UCSD-AML1 (cell line): ENCODE measurements at regions not wholly inside any gene's neighbourhood (a gene's known extent, or its start where the extent isn't known, plus 50 kb on each side); places are given as distances from the start of the nearest gene placed in this dataset.
"Not testable (repeated sequence)": the region's sequence is repeated elsewhere in the genome, so short reads cannot be mapped to it uniquely, and the experiment has no call there.

Experiments
- DNase-seq: peaks from one replicate; lab custom pipeline; 2025; ENCODE audit not compliant: unreplicated experiment; lab: John Stamatoyannopoulos, UW

DNA sequence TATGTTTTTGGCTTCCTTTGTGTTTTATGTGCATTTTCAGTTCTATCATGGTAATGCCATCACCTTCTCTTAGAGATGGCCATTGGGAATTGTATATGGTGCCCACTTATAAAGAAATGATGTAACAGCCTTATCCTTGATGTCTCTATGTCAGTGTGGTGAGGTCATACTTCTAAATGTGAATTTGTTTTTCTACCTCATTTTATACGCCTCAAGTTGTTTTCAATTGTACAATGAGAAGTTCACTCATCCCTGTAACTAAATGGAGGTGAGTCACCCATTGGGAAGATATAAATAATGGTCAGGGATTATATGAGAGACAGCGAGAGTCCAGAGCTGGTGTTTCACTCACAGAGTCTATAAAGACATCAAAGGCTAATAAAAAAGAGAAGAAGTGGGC, 402.4 kb downstream of the AGTPBP1 start:
- no peak for DNase-seq

DNA sequence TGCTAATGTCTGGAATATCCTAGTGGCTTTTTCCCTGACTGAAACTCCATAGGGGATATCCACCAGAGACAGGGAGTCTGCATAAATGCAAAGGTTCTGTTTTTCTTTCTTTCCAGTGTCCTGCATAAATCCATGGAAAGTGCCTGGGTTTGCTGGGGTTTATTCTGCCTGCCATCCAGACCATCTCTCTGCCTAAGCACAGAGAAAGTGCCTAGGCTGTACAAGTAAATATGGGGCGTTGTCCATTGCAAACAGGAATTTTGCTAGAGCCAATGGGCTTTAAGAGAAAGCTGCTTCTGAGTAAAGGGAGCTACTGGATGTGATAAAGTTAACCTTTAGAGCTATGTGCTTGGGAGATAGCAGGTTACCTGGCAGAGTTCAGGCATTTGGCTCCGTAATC, 407.5 kb downstream of the AGTPBP1 start:
- DNase-seq, result no peak

DNA sequence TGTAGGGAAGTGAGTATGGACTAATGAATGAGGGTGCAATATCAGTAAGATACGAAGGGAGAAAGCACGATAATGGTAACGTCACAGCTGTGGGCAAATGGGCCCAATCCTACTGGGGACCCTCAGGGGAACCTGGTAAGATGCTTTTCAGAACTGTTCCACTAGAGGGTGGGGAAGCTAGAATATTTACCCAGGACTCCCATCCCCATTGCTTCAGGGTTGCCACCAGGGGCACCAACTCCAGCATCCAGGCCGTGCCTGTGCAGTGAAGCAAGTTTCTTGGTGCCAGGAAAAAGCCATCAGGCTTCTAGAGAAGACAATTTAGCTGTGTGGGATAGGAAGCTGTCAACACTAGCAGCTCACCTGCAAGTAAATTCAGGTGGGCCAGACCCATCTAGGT, 409.3 kb downstream of the AGTPBP1 start:
- peak; percentile 26 for DNase-seq

DNA sequence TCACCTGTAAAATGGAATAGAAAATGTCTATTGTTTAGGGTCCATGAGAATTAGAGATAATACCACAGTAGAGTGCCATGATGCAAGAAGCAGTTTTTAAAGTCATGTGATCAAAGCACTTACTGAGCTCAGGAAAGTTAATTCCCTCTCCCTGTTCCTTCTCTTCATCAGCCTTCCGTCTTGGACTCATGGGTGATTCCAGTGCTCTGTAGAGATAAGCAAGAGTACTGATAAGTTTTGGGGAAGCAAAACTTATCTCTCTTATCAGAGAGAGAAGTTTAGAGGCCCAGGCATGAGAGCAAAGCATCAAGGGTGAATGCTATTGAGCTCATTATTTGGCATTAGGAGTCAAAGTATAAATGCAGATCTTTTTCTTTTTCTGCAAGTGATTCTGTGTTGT, 410.1 kb downstream of the AGTPBP1 start:
- DNase-seq, result no peak

- DNase-seq, result no peak
Observed at GRCh38 chr9:85322592-85322991, 419.2 kb downstream of the AGTPBP1 start.

GRCh38 chr9:85321561-85321960, 420.2 kb downstream of the AGTPBP1 start:
- DNase-seq, result no peak

DNA sequence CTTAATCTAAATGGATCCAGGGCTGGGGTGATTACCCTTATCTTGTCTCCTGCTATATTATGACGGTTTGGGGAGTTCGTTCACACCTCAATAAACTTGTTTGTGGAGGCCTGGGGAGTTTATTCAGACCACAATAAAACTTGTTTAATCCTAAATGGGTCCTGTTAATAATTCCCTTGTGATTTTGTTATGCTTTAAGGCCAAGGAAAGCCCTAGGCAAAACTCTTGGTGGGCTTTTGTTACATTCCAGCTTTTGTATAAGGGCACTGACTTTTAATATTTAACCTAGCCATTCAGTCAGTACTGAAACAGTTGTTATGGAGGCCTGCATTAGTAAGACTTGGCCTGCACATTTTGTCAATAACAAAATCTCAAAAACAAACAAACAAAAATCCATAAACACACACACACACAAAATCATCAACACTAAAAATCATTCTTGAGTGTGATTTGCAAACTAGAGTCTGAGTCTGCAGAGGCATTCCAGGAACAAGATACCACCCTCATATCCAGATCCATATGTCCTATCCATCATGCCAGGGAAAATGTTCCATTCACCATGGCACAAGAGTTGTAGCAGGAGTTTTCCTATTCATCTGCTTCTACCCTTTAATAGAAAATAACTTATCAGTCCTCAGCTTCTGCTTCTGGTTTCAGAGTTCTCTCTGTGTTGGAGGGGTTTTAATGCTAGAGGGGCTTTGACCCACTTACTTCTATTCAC, 421.7 kb downstream of the AGTPBP1 start:
- DNase-seq, result no peak

GRCh38 chr9:85315535-85315934, 426.2 kb downstream of the AGTPBP1 start:
- DNase-seq, result not testable (repeated sequence)

- peak; percentile 51 for DNase-seq
Observed at GRCh38 chr9:85310573-85310972, 431.2 kb downstream of the AGTPBP1 start.

GRCh38 chr9:85303757-85304134, 438.0 kb downstream of the AGTPBP1 start:
- DNase-seq, result no peak

- DNase-seq, result no peak
Observed at GRCh38 chr9:85302938-85303756, 438.6 kb downstream of the AGTPBP1 start.

GRCh38 chr9:85298499-85298898, 443.3 kb downstream of the AGTPBP1 start:
- no peak for DNase-seq

DNA sequence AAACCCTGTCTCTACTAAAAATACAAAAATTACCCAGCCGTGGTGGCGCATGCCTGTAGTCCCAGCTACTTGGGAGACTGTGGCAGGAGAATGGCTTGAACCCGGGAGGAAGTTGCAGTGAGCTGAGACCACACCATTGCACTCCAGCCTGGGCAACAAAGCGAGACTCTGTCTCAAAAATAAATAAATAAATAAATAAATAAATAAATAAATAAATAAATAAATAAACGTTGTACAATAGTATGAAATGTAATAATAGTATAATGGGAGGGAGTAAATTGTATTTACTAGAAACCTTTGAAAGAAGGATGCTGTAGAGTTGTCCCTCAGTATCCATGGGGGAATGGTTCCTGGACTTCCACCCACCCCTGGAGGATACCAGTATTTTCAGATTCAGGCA, 446.5 kb downstream of the AGTPBP1 start:
- not testable (repeated sequence) for DNase-seq

DNA sequence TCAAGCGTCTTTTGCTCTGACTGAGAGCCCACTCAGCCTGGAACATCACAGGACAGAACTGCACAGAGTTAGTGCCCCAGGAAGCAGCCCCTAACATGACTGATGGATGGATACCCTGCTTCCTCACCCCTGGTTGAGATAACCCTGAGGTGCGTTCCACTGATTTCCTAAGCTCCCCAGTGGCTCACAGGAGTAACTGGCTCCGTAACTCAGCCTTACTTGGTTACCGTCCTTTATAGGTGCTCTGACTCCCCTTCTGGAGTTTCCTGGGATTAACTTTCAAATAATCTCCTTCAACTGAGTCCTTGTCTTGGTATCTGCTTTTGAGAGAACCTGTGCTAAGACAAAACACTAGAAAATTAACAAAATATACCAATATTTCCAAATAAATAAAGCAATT, 449.5 kb downstream of the AGTPBP1 start:
- DNase-seq, result no peak

DNA sequence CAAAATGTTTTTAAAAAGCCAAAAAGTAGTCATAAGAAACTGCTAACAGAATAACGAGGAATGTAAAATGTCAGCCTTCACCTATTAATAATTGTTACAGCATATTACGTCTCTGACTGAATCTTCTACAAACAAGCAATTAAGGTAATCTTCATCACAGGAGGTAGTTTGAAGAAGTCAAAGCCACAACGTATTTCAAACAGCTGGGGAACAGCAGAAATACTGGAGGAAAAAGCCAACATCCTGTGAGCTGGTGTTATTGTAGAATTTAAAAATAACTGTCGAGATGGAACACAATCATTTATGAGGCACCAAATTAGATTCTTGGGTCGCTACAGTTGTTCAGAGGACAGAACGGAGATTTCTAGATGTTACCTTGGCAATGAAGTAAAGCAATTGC, 450.5 kb downstream of the AGTPBP1 start:
- no peak for DNase-seq

- DNase-seq, result peak; percentile 77
Observed at GRCh38 chr9:85290019-85290418, 451.7 kb downstream of the AGTPBP1 start.

- DNase-seq, result no peak
Observed at GRCh38 chr9:85289142-85289541, 452.6 kb downstream of the AGTPBP1 start.

DNA sequence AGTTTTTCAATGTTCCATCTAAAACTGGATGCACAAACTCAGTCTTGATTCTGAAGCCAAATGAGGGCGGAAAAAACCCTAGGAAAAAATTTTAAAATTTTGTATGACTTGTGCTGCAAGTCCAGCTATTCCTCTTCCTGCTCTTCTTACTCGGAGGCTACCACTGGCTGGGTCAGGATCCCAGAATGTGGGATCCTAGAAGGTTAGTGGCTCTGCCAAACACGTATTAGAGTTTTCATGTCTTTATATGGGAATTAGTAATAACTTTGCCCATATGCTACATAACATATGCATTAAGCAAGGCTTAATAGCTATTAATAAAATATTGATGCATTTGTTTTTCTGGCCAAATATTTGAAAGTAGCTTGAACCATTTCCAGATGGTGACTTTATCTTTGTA, 458.3 kb downstream of the AGTPBP1 start:
- no peak for DNase-seq

GRCh38 chr9:85278769-85279168, 463.0 kb downstream of the AGTPBP1 start:
- DNase-seq, result no peak

- no peak for DNase-seq
Observed at GRCh38 chr9:85276741-85277140, 465.0 kb downstream of the AGTPBP1 start.

DNA sequence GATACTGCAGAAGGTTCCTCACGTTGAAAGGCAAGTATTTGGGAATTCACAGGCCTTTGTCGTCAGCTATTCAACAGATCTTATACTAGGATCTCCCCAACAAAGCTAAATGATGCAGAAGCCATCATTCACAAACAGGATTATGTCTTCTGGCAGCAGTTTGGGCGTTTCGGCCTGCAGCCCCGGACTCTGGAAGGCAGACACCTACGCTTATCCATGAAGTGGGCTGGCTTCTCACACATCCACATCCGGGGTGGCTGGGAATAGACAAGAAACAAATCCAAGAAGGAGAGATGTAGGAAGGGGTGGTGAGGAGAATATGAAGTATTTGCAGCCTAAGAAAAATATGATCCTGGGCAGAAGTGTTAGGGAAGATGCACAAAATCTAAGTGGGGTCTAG, 471.9 kb downstream of the AGTPBP1 start:
- DNase-seq, result no peak

DNA sequence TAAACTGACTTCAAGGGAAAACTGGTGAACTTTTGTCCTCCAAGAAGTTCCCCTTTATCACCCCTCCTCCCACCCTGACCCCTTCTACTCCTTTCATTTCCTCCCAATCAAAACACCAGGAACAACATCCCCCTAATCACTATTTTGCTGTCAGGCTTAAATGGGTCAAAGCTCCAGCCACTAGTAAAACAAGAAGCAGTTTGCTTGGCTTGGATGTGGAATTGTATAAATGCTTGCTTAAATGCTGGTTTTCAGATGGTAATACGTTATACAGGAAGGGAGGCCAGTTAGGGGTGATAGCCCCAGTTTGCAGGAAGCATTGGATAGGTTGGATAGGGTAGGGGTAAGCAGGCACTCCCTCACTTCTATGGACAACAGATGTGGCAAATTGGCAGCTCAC, 473.6 kb downstream of the AGTPBP1 start:
- DNase-seq, result no peak

DNA sequence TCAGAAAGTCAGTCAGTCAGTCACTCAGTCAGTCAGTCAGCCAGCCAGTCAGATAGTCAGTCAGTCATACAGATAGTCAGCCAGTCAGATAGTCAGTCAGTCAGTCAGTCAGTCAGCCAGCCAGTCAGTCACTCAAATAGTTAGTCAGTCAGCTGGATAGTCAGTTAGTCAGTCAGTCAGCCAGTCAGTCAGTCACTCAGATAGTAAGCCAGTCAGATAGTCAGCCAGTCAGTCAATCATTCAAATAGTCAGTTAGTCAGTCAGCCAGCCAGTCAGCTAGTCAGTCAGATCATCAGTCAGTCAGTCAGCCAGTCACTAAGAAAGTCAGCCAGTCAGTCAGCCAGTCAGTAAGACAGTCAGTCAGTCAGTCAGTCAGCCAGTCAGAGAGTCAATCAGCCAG, 477.1 kb downstream of the AGTPBP1 start:
- no peak for DNase-seq
